ENCODE measurements at regions not wholly inside any gene's neighbourhood (a gene's known extent, or its start where the extent isn't known, plus 50 kb on each side); places are given as distances from the start of the nearest gene placed in this dataset.

GRCh38 chr16:79728048-79728922, 127.7 kb upstream of the MAF start:
- no peak overlapping the region for H3K27ac Mint-ChIP-seq
- TF ChIP-seq CTCF (IDR thresholded peaks at IDR 0.05): no peak
- Histone ChIP-seq H3K36me3 (ENCODE audit: control insufficient read depth, insufficient read depth, low read length) (no peaks in the 10 kb centered on the region), H3K27ac (ENCODE audit: low read length) (no peak overlapping the region), H3K9me3 (ENCODE audit: control insufficient read depth, insufficient read depth, low read length) (no peaks in the 10 kb centered on the region), H3K4me1 (ENCODE audit: control insufficient read depth, insufficient read depth, low read length) (no peaks in the 10 kb centered on the region), H3K4me3 (ENCODE audit: low read length) (no peak overlapping the region), H3K27me3 (ENCODE audit: control insufficient read depth, insufficient read depth, low read length) (no peaks in the 10 kb centered on the region)
- H3K27me3 Mint-ChIP-seq (ENCODE audit: low read depth in 2 of 2): peaks cover 14 to 16% of the 10 kb centered on the region in 2 donors
- ATAC-seq (no peak), DNase-seq (no peak)
- 86% methylated on average over 2 of the region's 4 CpGs for WGBS (ENCODE audit: insufficient coverage)
- H3K36me3 Mint-ChIP-seq: no peaks in the 10 kb centered on the region
- H3K9me3 Mint-ChIP-seq: no peaks in the 10 kb centered on the region
- no peak overlapping the region for H3K4me3 Mint-ChIP-seq
- H3K4me1 Mint-ChIP-seq: no peaks in the 10 kb centered on the region
- intact Hi-C loops (cut with micrococcal nuclease): no loop called here

GRCh38 chr16:79726902-79727301, 126.4 kb upstream of the MAF start:
- peaks cover 14 to 15% of the 10 kb centered on the region in 2 donors for H3K27me3 Mint-ChIP-seq (ENCODE audit: low read depth in 2 of 2)
- no peak for DNase-seq
- no peak for TF ChIP-seq CTCF (IDR thresholded peaks at IDR 0.05)

GRCh38 chr16:79725051-79725450, 124.5 kb upstream of the MAF start:
- WGBS (ENCODE audit: insufficient coverage): 96% methylated on average over 4 of the region's 4 CpGs
- Mint-ChIP-seq H3K36me3 (no peaks in the 10 kb centered on the region), H3K9me3 (peaks cover 0 to 6% of the 10 kb centered on the region in 2 donors), H3K4me1 (peaks cover 9 to 10% of the 10 kb centered on the region in 2 donors), H3K4me3 (no peak overlapping the region), H3K27ac (no peak overlapping the region), H3K27me3 (ENCODE audit: low read depth in 2 of 2) (peaks cover 3 to 18% of the 10 kb centered on the region in 2 donors)
- no peak for TF ChIP-seq CTCF (IDR thresholded peaks at IDR 0.05)
- no peaks in the 10 kb centered on the region for H3K9me3 ChIP-seq (ENCODE audit: control insufficient read depth, insufficient read depth, low read length)
- no peak overlapping the region for H3K4me3 ChIP-seq (ENCODE audit: low read length)
- no peaks in the 10 kb centered on the region for H3K4me1 ChIP-seq (ENCODE audit: control insufficient read depth, insufficient read depth, low read length)
- no peaks in the 10 kb centered on the region for H3K36me3 ChIP-seq (ENCODE audit: control insufficient read depth, insufficient read depth, low read length)
- ATAC-seq (no peak), DNase-seq (no peak)
- H3K27ac ChIP-seq (ENCODE audit: low read length): no peak overlapping the region
- intact Hi-C loops (cut with micrococcal nuclease): no loop called here
- H3K27me3 ChIP-seq (ENCODE audit: control insufficient read depth, insufficient read depth, low read length): no peaks in the 10 kb centered on the region

More at GRCh38 chr16:79726902-79727301, 126.4 kb upstream of the MAF start:
- Mint-ChIP-seq H3K4me1 (peaks cover 7 to 8% of the 10 kb centered on the region in 2 donors), H3K36me3 (no peaks in the 10 kb centered on the region), H3K4me3 (no peak overlapping the region), H3K9me3 (peaks cover 0 to 6% of the 10 kb centered on the region in 2 donors), H3K27ac (no peak overlapping the region)
- H3K27me3 ChIP-seq (ENCODE audit: control insufficient read depth, insufficient read depth, low read length): no peaks in the 10 kb centered on the region
- no peaks in the 10 kb centered on the region for H3K36me3 ChIP-seq (ENCODE audit: control insufficient read depth, insufficient read depth, low read length)
- H3K4me1 ChIP-seq (ENCODE audit: control insufficient read depth, insufficient read depth, low read length): no peaks in the 10 kb centered on the region
- no peak overlapping the region for H3K27ac ChIP-seq (ENCODE audit: low read length)
- ATAC-seq: no peak
- intact Hi-C loops (cut with micrococcal nuclease): no loop called here
- no peak overlapping the region for H3K4me3 ChIP-seq (ENCODE audit: low read length)
- H3K9me3 ChIP-seq (ENCODE audit: control insufficient read depth, insufficient read depth, low read length): no peaks in the 10 kb centered on the region
